ENCODE measurements at regions not wholly inside any gene's neighbourhood (a gene's known extent, or its start where the extent isn't known, plus 50 kb on each side); places are given as distances from the start of the nearest gene placed in this dataset.

DNA sequence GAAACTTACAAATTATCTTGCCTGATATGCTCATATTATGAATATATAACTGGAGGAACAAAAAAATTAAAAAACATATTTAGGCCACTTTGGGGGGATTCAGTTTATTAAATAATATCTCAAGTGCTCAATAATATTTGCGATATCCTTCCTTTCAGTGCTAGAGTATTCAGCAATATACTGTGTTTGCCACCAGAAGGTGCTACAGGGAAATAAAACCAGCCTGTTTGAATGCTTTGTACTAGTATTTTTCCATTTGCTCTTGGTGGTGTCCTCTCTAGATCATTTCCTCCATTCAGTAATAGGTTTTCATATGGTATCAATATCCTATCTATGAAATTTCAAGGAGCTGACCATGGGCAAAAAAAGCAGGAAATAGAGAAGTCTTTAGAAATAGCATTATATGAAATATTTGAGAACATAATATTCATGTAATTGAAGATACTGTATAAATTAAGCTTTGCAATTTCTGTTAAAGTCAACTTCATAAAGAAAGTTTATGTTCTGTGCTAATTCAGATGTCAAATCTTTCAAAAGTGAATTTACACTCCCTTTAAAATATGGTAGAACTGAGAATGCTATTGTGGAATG lies 106.2 kb upstream of the NAV3 start:
- peak; percentile 39 for DNase-seq (ENCODE audit: low spot score)
- no peaks in the 10 kb centered on the region for H3K79me2 ChIP-seq
- TF ChIP-seq EZH2phosphoT487 (IDR thresholded peaks at IDR 0.05; ENCODE audit: low read depth, severe bottlenecking, unreplicated experiment) (no peak), EZH2 (IDR thresholded peaks at IDR 0.05; ENCODE audit: borderline replicate concordance) (no peak)
- TF ChIP-seq, protein P1, sequence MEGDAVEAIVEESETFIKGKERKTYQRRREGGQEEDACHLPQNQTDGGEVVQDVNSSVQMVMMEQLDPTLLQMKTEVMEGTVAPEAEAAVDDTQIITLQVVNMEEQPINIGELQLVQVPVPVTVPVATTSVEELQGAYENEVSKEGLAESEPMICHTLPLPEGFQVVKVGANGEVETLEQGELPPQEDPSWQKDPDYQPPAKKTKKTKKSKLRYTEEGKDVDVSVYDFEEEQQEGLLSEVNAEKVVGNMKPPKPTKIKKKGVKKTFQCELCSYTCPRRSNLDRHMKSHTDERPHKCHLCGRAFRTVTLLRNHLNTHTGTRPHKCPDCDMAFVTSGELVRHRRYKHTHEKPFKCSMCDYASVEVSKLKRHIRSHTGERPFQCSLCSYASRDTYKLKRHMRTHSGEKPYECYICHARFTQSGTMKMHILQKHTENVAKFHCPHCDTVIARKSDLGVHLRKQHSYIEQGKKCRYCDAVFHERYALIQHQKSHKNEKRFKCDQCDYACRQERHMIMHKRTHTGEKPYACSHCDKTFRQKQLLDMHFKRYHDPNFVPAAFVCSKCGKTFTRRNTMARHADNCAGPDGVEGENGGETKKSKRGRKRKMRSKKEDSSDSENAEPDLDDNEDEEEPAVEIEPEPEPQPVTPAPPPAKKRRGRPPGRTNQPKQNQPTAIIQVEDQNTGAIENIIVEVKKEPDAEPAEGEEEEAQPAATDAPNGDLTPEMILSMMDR (IDR thresholded peaks at IDR 0.05; ENCODE audit: poor library complexity): peak; percentile 74
- no peaks in the 10 kb centered on the region for H3K9me2 ChIP-seq (replicated peaks; ENCODE audit: insufficient read depth)
- no peaks in the 10 kb centered on the region for H3K36me3 ChIP-seq (replicated peaks; ENCODE audit: insufficient read depth, low read depth)
- H3K4me2 ChIP-seq: no peak overlapping the region
- no peaks in the 10 kb centered on the region for H3K4me1 ChIP-seq (ENCODE audit: insufficient read depth)
- 73% methylated on average over 1 of the region's 1 CpG for whole genome bisulfite sequencing (ENCODE audit: low lambda C conversion rate, missing lambda C conversion rate)
- H3K27ac ChIP-seq: no peak overlapping the region
- H3K4me3 ChIP-seq: no peak overlapping the region
- H3K9me3 ChIP-seq (ENCODE audit: low read depth): no peaks in the 10 kb centered on the region
- no peaks in the 10 kb centered on the region for H4K20me1 ChIP-seq (ENCODE audit: insufficient read depth, poor library complexity, severe bottlenecking)
- no peaks in the 10 kb centered on the region for H3K27me3 ChIP-seq
- H2AFZ ChIP-seq: no peak overlapping the region

- H3K79me2 ChIP-seq: no peaks in the 10 kb centered on the region
- H3K4me1 ChIP-seq (ENCODE audit: insufficient read depth): no peaks in the 10 kb centered on the region
- H3K9me2 ChIP-seq (replicated peaks; ENCODE audit: insufficient read depth): no peaks in the 10 kb centered on the region
- H3K27ac ChIP-seq: no peak overlapping the region
- no peaks in the 10 kb centered on the region for H4K20me1 ChIP-seq (ENCODE audit: insufficient read depth, poor library complexity, severe bottlenecking)
- no peak overlapping the region for H3K4me2 ChIP-seq
- H2AFZ ChIP-seq: no peak overlapping the region
- TF ChIP-seq EZH2phosphoT487 (IDR thresholded peaks at IDR 0.05; ENCODE audit: low read depth, severe bottlenecking, unreplicated experiment) (no peak), EZH2 (IDR thresholded peaks at IDR 0.05; ENCODE audit: borderline replicate concordance) (no peak)
- TF ChIP-seq, protein P1 (IDR thresholded peaks at IDR 0.05; ENCODE audit: poor library complexity): no peak
- no peaks in the 10 kb centered on the region for H3K27me3 ChIP-seq
- H3K9me3 ChIP-seq (ENCODE audit: low read depth): no peaks in the 10 kb centered on the region
- no peak overlapping the region for H3K4me3 ChIP-seq
- H3K36me3 ChIP-seq (replicated peaks; ENCODE audit: insufficient read depth, low read depth): no peaks in the 10 kb centered on the region
- DNase-seq (ENCODE audit: low spot score): no peak
These were observed 107.4 kb upstream of the NAV3 start for GRCh38 chr12:77723308-77723707.

- H3K79me2 ChIP-seq: no peaks in the 10 kb centered on the region
These were observed 108.2 kb upstream of the NAV3 start for GRCh38 chr12:77722536-77722935.

More at GRCh38 chr12:77722536-77722935, 108.2 kb upstream of the NAV3 start:
- H3K4me2 ChIP-seq: no peak overlapping the region
- no peaks in the 10 kb centered on the region for H4K20me1 ChIP-seq (ENCODE audit: insufficient read depth, poor library complexity, severe bottlenecking)
- H3K36me3 ChIP-seq (replicated peaks; ENCODE audit: insufficient read depth, low read depth): no peaks in the 10 kb centered on the region
- no peak for DNase-seq (ENCODE audit: low spot score)
- no peaks in the 10 kb centered on the region for H3K4me1 ChIP-seq (ENCODE audit: insufficient read depth)
- no peaks in the 10 kb centered on the region for H3K9me2 ChIP-seq (replicated peaks; ENCODE audit: insufficient read depth)
- H3K4me3 ChIP-seq: no peak overlapping the region
- TF ChIP-seq, protein P1 (IDR thresholded peaks at IDR 0.05; ENCODE audit: poor library complexity): no peak
- TF ChIP-seq EZH2 (IDR thresholded peaks at IDR 0.05; ENCODE audit: borderline replicate concordance): no peak
- H3K27me3 ChIP-seq: no peaks in the 10 kb centered on the region
- no peak overlapping the region for H3K27ac ChIP-seq
- no peak overlapping the region for H2AFZ ChIP-seq
- no peaks in the 10 kb centered on the region for H3K9me3 ChIP-seq (ENCODE audit: low read depth)
